ENCODE measurements at regions not wholly inside any gene's neighbourhood (a gene's known extent, or its start where the extent isn't known, plus 50 kb on each side); places are given as distances from the start of the nearest gene placed in this dataset.

DNA sequence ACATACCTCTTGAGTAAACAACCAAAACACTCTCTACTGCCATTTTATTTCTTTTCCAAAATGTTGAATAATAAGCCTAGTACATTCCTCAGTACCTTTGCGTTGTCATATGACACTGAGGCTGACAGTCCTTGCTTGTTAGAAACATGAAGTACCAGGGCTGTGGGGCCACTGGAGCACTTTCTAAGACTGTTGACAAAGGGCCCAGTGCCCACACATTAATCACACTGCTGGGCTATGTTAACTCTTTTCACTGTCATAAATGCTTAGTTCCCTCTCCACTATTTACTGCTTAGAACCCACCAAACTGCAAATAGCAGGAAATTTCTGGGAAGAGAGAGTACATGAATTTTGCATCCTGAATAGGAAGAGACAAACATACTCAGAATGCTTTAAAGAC lies 57.1 kb downstream of the FAM47B start:
- Histone ChIP-seq H4K91ac (ENCODE audit: low read depth, low read length, poor library complexity) (no peak overlapping the region), H3K36me3 (replicated peaks in 1 of 2; ENCODE audit: control insufficient read depth in 2 of 2, insufficient read depth in 2 of 2, low read length in 2 of 2) (no peaks in the 10 kb centered on the region), H3K27ac (replicated peaks; ENCODE audit: low read length) (no peak overlapping the region), H3K27me3 (ENCODE audit: control insufficient read depth in 3 of 3, insufficient read depth in 3 of 3, low read depth in 1 of 3, low read length in 3 of 3) (no peaks in the 10 kb centered on the region), H2BK12ac (ENCODE audit: low read length) (no peak overlapping the region), H2BK120ac (ENCODE audit: low read depth, low read length) (no peak overlapping the region), H3K9me3 (replicated peaks in 1 of 2; ENCODE audit: control insufficient read depth in 2 of 2, insufficient read depth in 1 of 2, low read depth in 1 of 2, low read length in 2 of 2) (no peaks in the 10 kb centered on the region), H3K79me1 (ENCODE audit: low read depth, low read length) (no peaks in the 10 kb centered on the region), H3K4me2 (ENCODE audit: insufficient read depth, low read length, poor library complexity, severe bottlenecking) (no peak overlapping the region), H3K4ac (ENCODE audit: low read length) (no peak overlapping the region), H4K8ac (ENCODE audit: low read depth, low read length) (no peak overlapping the region), H2AFZ (ENCODE audit: low read length) (no peak overlapping the region), H3K18ac (ENCODE audit: low read length) (no peak overlapping the region), H2BK5ac (ENCODE audit: low read length) (no peak overlapping the region), H3K14ac (ENCODE audit: low read length) (no peak overlapping the region), H3K4me3 (ENCODE audit: low read length in 2 of 2) (no peak overlapping the region), H3K23ac (ENCODE audit: low read depth, low read length, poor library complexity) (no peak overlapping the region), H3K9ac (ENCODE audit: low read depth, low read length, poor library complexity) (no peak overlapping the region), H2AK5ac (ENCODE audit: low read depth, low read length) (no peak overlapping the region), H3K4me1 (ENCODE audit: control insufficient read depth in 2 of 2, insufficient read depth in 1 of 2, low read depth in 1 of 2, low read length in 2 of 2) (no peaks in the 10 kb centered on the region), H2BK15ac (ENCODE audit: low read length) (no peak overlapping the region)
- no CpG with 5 or more reads among the region's 1 CpG for WGBS, 2 donors (ENCODE audit: extremely low coverage in 2 of 2, insufficient read length in 2 of 2, insufficient replicate concordance in 1 of 2)
- no peak for DNase-seq (ENCODE audit: low spot score)

DNA sequence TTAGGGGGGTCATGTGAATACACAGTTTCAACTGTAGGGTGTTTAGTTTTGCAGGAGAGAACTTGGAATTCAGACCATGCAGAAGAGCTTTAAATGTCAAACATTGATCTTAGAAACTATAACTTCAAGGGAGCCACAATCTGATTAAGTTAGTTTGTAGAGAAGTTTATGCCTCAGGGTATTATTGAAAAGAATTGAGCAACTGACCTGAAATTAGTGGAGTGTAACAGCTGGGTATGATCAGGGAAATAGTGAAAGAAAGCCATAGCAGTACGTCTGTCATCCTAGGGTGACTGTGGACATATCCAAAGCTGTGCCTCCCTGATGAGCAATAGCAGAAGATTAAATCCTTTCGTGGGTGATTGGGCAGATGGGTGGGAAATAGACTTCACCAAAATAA lies 63.8 kb downstream of the FAM47B start:
- Histone ChIP-seq H3K79me1 (ENCODE audit: low read depth, low read length) (no peaks in the 10 kb centered on the region), H3K14ac (ENCODE audit: low read length) (no peak overlapping the region), H4K91ac (ENCODE audit: low read depth, low read length, poor library complexity) (no peak overlapping the region), H4K8ac (ENCODE audit: low read depth, low read length) (no peak overlapping the region), H3K4me1 (ENCODE audit: control insufficient read depth in 2 of 2, insufficient read depth in 1 of 2, low read depth in 1 of 2, low read length in 2 of 2) (no peaks in the 10 kb centered on the region), H3K4me2 (ENCODE audit: insufficient read depth, low read length, poor library complexity, severe bottlenecking) (no peak overlapping the region), H3K23ac (ENCODE audit: low read depth, low read length, poor library complexity) (no peak overlapping the region), H3K27ac (replicated peaks; ENCODE audit: low read length) (no peak overlapping the region), H2BK5ac (ENCODE audit: low read length) (no peak overlapping the region), H3K18ac (ENCODE audit: low read length) (no peak overlapping the region), H3K4me3 (ENCODE audit: low read length in 2 of 2) (no peak overlapping the region), H3K4ac (ENCODE audit: low read length) (no peak overlapping the region), H3K36me3 (replicated peaks in 1 of 2; ENCODE audit: control insufficient read depth in 2 of 2, insufficient read depth in 2 of 2, low read length in 2 of 2) (no peaks in the 10 kb centered on the region), H3K27me3 (ENCODE audit: control insufficient read depth in 3 of 3, insufficient read depth in 3 of 3, low read depth in 1 of 3, low read length in 3 of 3) (no peaks in the 10 kb centered on the region), H2AK5ac (ENCODE audit: low read depth, low read length) (no peak overlapping the region), H2BK15ac (ENCODE audit: low read length) (no peak overlapping the region), H3K9me3 (replicated peaks in 1 of 2; ENCODE audit: control insufficient read depth in 2 of 2, insufficient read depth in 1 of 2, low read depth in 1 of 2, low read length in 2 of 2) (no peaks in the 10 kb centered on the region), H3K9ac (ENCODE audit: low read depth, low read length, poor library complexity) (no peak overlapping the region), H2BK120ac (ENCODE audit: low read depth, low read length) (no peak overlapping the region), H2AFZ (ENCODE audit: low read length) (no peak overlapping the region), H2BK12ac (ENCODE audit: low read length) (no peak overlapping the region)
- no CpG with 5 or more reads among the region's 2 CpGs for WGBS, 2 donors (ENCODE audit: extremely low coverage in 2 of 2, insufficient read length in 2 of 2, insufficient replicate concordance in 1 of 2)
- no peak for DNase-seq (ENCODE audit: low spot score)

DNA sequence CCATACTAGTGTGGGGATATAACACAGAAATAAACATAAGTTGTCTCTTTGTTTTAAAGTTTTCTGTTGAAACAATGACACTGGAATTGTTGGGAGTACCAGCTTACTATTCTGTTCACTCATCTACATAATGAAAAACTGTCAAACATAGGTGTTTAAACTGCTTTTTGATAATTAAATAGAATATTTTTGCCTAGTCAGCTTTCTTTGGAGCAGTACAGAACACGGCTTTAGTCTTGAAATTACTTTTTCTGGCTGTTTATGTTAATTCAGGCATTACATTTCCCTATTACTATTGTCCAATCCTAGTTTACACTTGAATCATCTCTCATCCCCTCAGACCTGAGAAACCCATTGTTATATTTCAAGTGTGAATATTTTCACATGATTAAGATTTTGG lies 73.0 kb downstream of the FAM47B start:
- H3K36me3 ChIP-seq (replicated peaks in 1 of 2; ENCODE audit: control insufficient read depth in 2 of 2, insufficient read depth in 2 of 2, low read length in 2 of 2): no peaks in the 10 kb centered on the region
- no CpG with 5 or more reads among the region's 1 CpG for WGBS, 2 donors (ENCODE audit: extremely low coverage in 2 of 2, insufficient read length in 2 of 2, insufficient replicate concordance in 1 of 2)
- H2AK5ac ChIP-seq (ENCODE audit: low read depth, low read length): no peak overlapping the region
- H3K79me1 ChIP-seq (ENCODE audit: low read depth, low read length): no peaks in the 10 kb centered on the region
- H4K8ac ChIP-seq (ENCODE audit: low read depth, low read length): no peak overlapping the region
- no peak overlapping the region for H3K9ac ChIP-seq (ENCODE audit: low read depth, low read length, poor library complexity)
- H3K27me3 ChIP-seq (ENCODE audit: control insufficient read depth in 3 of 3, insufficient read depth in 3 of 3, low read depth in 1 of 3, low read length in 3 of 3): no peaks in the 10 kb centered on the region
- H3K9me3 ChIP-seq (replicated peaks in 1 of 2; ENCODE audit: control insufficient read depth in 2 of 2, insufficient read depth in 1 of 2, low read depth in 1 of 2, low read length in 2 of 2): no peaks in the 10 kb centered on the region
- H3K27ac ChIP-seq (replicated peaks; ENCODE audit: low read length): no peak overlapping the region
- H2BK12ac ChIP-seq (ENCODE audit: low read length): no peak overlapping the region
- no peak overlapping the region for H2AFZ ChIP-seq (ENCODE audit: low read length)
- H2BK5ac ChIP-seq (ENCODE audit: low read length): no peak overlapping the region
- H3K4ac ChIP-seq (ENCODE audit: low read length): no peak overlapping the region
- H3K18ac ChIP-seq (ENCODE audit: low read length): no peak overlapping the region
- H3K4me2 ChIP-seq (ENCODE audit: insufficient read depth, low read length, poor library complexity, severe bottlenecking): no peak overlapping the region
- H3K14ac ChIP-seq (ENCODE audit: low read length): no peak overlapping the region
- no peak overlapping the region for H3K4me3 ChIP-seq (ENCODE audit: low read length in 2 of 2)
- no peak overlapping the region for H2BK120ac ChIP-seq (ENCODE audit: low read depth, low read length)
- no peak overlapping the region for H2BK15ac ChIP-seq (ENCODE audit: low read length)
- H3K4me1 ChIP-seq (ENCODE audit: control insufficient read depth in 2 of 2, insufficient read depth in 1 of 2, low read depth in 1 of 2, low read length in 2 of 2): peaks cover 0 to 2% of the 10 kb centered on the region in 2 donors
- no peak for DNase-seq (ENCODE audit: low spot score)
- no peak overlapping the region for H3K23ac ChIP-seq (ENCODE audit: low read depth, low read length, poor library complexity)
- no peak overlapping the region for H4K91ac ChIP-seq (ENCODE audit: low read depth, low read length, poor library complexity)

GRCh38 chrX:35016051-35016450 lies 73.5 kb downstream of the FAM47B start:
- DNase-seq (ENCODE audit: low spot score): no peak
- no peak overlapping the region for H3K4me2 ChIP-seq (ENCODE audit: insufficient read depth, low read length, poor library complexity, severe bottlenecking)
- no peaks in the 10 kb centered on the region for H3K9me3 ChIP-seq (replicated peaks in 1 of 2; ENCODE audit: control insufficient read depth in 2 of 2, insufficient read depth in 1 of 2, low read depth in 1 of 2, low read length in 2 of 2)
- no peak overlapping the region for H4K8ac ChIP-seq (ENCODE audit: low read depth, low read length)
- H2AFZ ChIP-seq (ENCODE audit: low read length): no peak overlapping the region
- H3K14ac ChIP-seq (ENCODE audit: low read length): no peak overlapping the region
- no peak overlapping the region for H2BK120ac ChIP-seq (ENCODE audit: low read depth, low read length)
- no peak overlapping the region for H2AK5ac ChIP-seq (ENCODE audit: low read depth, low read length)
- H3K23ac ChIP-seq (ENCODE audit: low read depth, low read length, poor library complexity): no peak overlapping the region
- H3K4ac ChIP-seq (ENCODE audit: low read length): no peak overlapping the region
- no peak overlapping the region for H3K9ac ChIP-seq (ENCODE audit: low read depth, low read length, poor library complexity)
- H3K79me1 ChIP-seq (ENCODE audit: low read depth, low read length): no peaks in the 10 kb centered on the region
- peaks cover 0 to 2% of the 10 kb centered on the region in 2 donors for H3K4me1 ChIP-seq (ENCODE audit: control insufficient read depth in 2 of 2, insufficient read depth in 1 of 2, low read depth in 1 of 2, low read length in 2 of 2)
- H2BK5ac ChIP-seq (ENCODE audit: low read length): no peak overlapping the region
- no peaks in the 10 kb centered on the region for H3K27me3 ChIP-seq (ENCODE audit: control insufficient read depth in 3 of 3, insufficient read depth in 3 of 3, low read depth in 1 of 3, low read length in 3 of 3)
- no peak overlapping the region for H4K91ac ChIP-seq (ENCODE audit: low read depth, low read length, poor library complexity)
- H3K27ac ChIP-seq (replicated peaks; ENCODE audit: low read length): no peak overlapping the region
- H3K36me3 ChIP-seq (replicated peaks in 1 of 2; ENCODE audit: control insufficient read depth in 2 of 2, insufficient read depth in 2 of 2, low read length in 2 of 2): no peaks in the 10 kb centered on the region
- no peak overlapping the region for H2BK15ac ChIP-seq (ENCODE audit: low read length)
- no peak overlapping the region for H3K18ac ChIP-seq (ENCODE audit: low read length)
- no peak overlapping the region for H2BK12ac ChIP-seq (ENCODE audit: low read length)
- WGBS, 2 donors (ENCODE audit: extremely low coverage in 2 of 2, insufficient read length in 2 of 2, insufficient replicate concordance in 1 of 2): no CpG with 5 or more reads among the region's 2 CpGs
- no peak overlapping the region for H3K4me3 ChIP-seq (ENCODE audit: low read length in 2 of 2)
